ENCODE measurements at regions not wholly inside any gene's neighbourhood (a gene's known extent, or its start where the extent isn't known, plus 50 kb on each side); places are given as distances from the start of the nearest gene placed in this dataset.

- intact Hi-C loops (cut with micrococcal nuclease) (no loop called here), in situ Hi-C loops (cut with MboI) (no loop called here)
- FAIRE-seq (no peak), ATAC-seq (no peak), DNase-seq (ENCODE audit: extremely low read depth in 1 of 4, low spot score in 3 of 4) (no peak)
- no peak overlapping the region for H3K9ac ChIP-seq (ENCODE audit: insufficient read depth in 1 of 2, low read depth in 2 of 2, low read length in 2 of 2)
- H3K27ac ChIP-seq (ENCODE audit: extremely low read depth, low read depth, low read length) = no peak overlapping the region
- H3K27me3 ChIP-seq (ENCODE audit: control insufficient read depth in 2 of 2, insufficient read depth in 2 of 2, low read length in 2 of 2) = no peaks in the 10 kb centered on the region
- CTCF ChIA-PET (ENCODE audit: low intra/inter-chr PET ratio) = no interaction called here
- no peaks in the 10 kb centered on the region for H3K79me2 ChIP-seq (ENCODE audit: control insufficient read depth, insufficient read depth, low read length)
- 0 out of 6 replicates have a peak, but pooled peaks of 1 of the 3 experiments have one; percentile 2 for TF ChIP-seq CTCF (IDR thresholded peaks at IDR 0.05 in 2 of 3, conservative IDR thresholded peaks at IDR 0.05 in 1 of 3; ENCODE audit: insufficient read depth in 2 of 3, low read depth in 1 of 3, low read length in 3 of 3)
- TF ChIP-seq TBL1XR1 (IDR thresholded peaks at IDR 0.05; ENCODE audit: low read length in 2 of 2) = no peak
- TF ChIP-seq CREB3L1 (IDR thresholded peaks at IDR 0.05; ENCODE audit: borderline replicate concordance, low read depth) = no peak
- TF ChIP-seq PHF21A (IDR thresholded peaks at IDR 0.05; ENCODE audit: borderline replicate concordance, low read depth) = no peak
- peak; percentile 58 for TF ChIP-seq RFX1 (IDR thresholded peaks at IDR 0.05)
- no peak overlapping the region for H3K4me2 ChIP-seq (ENCODE audit: insufficient read depth, low read length)
- no peaks in the 10 kb centered on the region; the same call in 1 of the 2 replicates for H3K9me3 ChIP-seq (replicated peaks; ENCODE audit: control insufficient read depth, insufficient read depth, low read depth, low read length)
- WGBS (ENCODE audit: insufficient coverage, low coverage, missing lambda C conversion rate) = 48% methylated on average over 7 of the region's 7 CpGs
- H4K20me1 ChIP-seq (replicated peaks; ENCODE audit: control insufficient read depth, insufficient read depth, low read length) = no peaks in the 10 kb centered on the region
- H3K4me1 ChIP-seq (replicated peaks in 1 of 2; ENCODE audit: control insufficient read depth in 2 of 2, insufficient read depth in 2 of 2, low read length in 2 of 2) = peaks cover 0 to 11% of the 10 kb centered on the region in 2 experiments; a peak in 2 of 5 replicates
- H2AFZ ChIP-seq (ENCODE audit: low read depth, low read length) = peak overlapping the region; percentile 55; the same call in 1 of the 2 replicates
- H3K4me3 ChIP-seq = no peak overlapping the region
- no peaks in the 10 kb centered on the region for H3K9me1 ChIP-seq (ENCODE audit: control insufficient read depth, insufficient read depth, low read length)
- no peaks in the 10 kb centered on the region for H3K36me3 ChIP-seq (ENCODE audit: control insufficient read depth, insufficient read depth, low read length)
- no TSS peak for BruUV-seq (replicated peaks)
- POLR2A ChIA-PET = interaction anchor here (1.1 to 1.6 kb wide), 3 partner anchors 9 to 27 kb away, joined by 3 to 6 read pairs (median 3); no protein-coding TSS in a partner anchor
Observed at GRCh38 chr7:26439521-26440232, 148.0 kb downstream of the SNX10 start.

All from K562 (cell line).